PC-9 (cell line): ENCODE measurements at regions not wholly inside any gene's neighbourhood (a gene's known extent, or its start where the extent isn't known, plus 50 kb on each side); places are given as distances from the start of the nearest gene placed in this dataset.

Source experiments
- EZH2 ChIP-seq: fragments of 200-600 bp; sonication (generic); IDR thresholded peaks from 2 replicates; pipeline ENCODE4 v1.8.0; 2017; ENCODE audit warnings: antibody characterized with exemption, low read depth
- TF ChIP-seq, protein P1 (sequence below): fragments of 200-600 bp; sonication (generic); conservative IDR thresholded peaks from 2 replicates; pipeline ENCODE4 v1.6.1; 2017; ENCODE audit warnings: mixed run types, antibody characterized with exemption, mild to moderate bottlenecking, moderate library complexity

GRCh38 chr1:90798344-90798743 lies 81.2 kb upstream of the BARHL2 start:
- TF ChIP-seq, protein P1, sequence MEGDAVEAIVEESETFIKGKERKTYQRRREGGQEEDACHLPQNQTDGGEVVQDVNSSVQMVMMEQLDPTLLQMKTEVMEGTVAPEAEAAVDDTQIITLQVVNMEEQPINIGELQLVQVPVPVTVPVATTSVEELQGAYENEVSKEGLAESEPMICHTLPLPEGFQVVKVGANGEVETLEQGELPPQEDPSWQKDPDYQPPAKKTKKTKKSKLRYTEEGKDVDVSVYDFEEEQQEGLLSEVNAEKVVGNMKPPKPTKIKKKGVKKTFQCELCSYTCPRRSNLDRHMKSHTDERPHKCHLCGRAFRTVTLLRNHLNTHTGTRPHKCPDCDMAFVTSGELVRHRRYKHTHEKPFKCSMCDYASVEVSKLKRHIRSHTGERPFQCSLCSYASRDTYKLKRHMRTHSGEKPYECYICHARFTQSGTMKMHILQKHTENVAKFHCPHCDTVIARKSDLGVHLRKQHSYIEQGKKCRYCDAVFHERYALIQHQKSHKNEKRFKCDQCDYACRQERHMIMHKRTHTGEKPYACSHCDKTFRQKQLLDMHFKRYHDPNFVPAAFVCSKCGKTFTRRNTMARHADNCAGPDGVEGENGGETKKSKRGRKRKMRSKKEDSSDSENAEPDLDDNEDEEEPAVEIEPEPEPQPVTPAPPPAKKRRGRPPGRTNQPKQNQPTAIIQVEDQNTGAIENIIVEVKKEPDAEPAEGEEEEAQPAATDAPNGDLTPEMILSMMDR: no peak
- no peak for TF ChIP-seq EZH2
